ENCODE measurements at regions not wholly inside any gene's neighbourhood (a gene's known extent, or its start where the extent isn't known, plus 50 kb on each side); places are given as distances from the start of the nearest gene placed in this dataset.

GRCh38 chr9:90300611-90301276 lies 341.9 kb downstream of the DIRAS2 start:
- Mint-ChIP-seq H3K27ac (no peak overlapping the region), H3K36me3 (ENCODE audit: low read depth) (no peaks in the 10 kb centered on the region), H3K9me3 (no peaks in the 10 kb centered on the region), H3K4me3 (no peak overlapping the region), H3K27me3 (peaks cover 35% of the 10 kb centered on the region), H3K4me1 (ENCODE audit: low read depth) (no peaks in the 10 kb centered on the region)
- intact Hi-C loops (cut with micrococcal nuclease) = no loop called here

- no peaks in the 10 kb centered on the region for H3K4me1 Mint-ChIP-seq (ENCODE audit: low read depth)
- no peak overlapping the region for H3K27ac Mint-ChIP-seq
- no peak overlapping the region for H3K4me3 Mint-ChIP-seq
- peaks cover 33% of the 10 kb centered on the region for H3K27me3 Mint-ChIP-seq
- no peaks in the 10 kb centered on the region for H3K9me3 Mint-ChIP-seq
- no peaks in the 10 kb centered on the region for H3K36me3 Mint-ChIP-seq (ENCODE audit: low read depth)
- intact Hi-C loops (cut with micrococcal nuclease) = no loop called here
Measured at GRCh38 chr9:90301277-90301653, 341.4 kb downstream of the DIRAS2 start.

- Mint-ChIP-seq H3K4me3 (no peak overlapping the region), H3K36me3 (ENCODE audit: low read depth) (no peaks in the 10 kb centered on the region), H3K27me3 (peaks cover 27% of the 10 kb centered on the region), H3K4me1 (ENCODE audit: low read depth) (no peaks in the 10 kb centered on the region), H3K9me3 (no peaks in the 10 kb centered on the region), H3K27ac (no peak overlapping the region)
- intact Hi-C loops (cut with micrococcal nuclease) = no loop called here
Measured at GRCh38 chr9:90303655-90304054, 339.0 kb downstream of the DIRAS2 start.

- Mint-ChIP-seq H3K4me3 (no peak overlapping the region), H3K27ac (no peak overlapping the region), H3K36me3 (ENCODE audit: low read depth) (no peaks in the 10 kb centered on the region), H3K27me3 (peaks cover 21% of the 10 kb centered on the region), H3K9me3 (no peaks in the 10 kb centered on the region), H3K4me1 (ENCODE audit: low read depth) (no peaks in the 10 kb centered on the region)
- intact Hi-C loops (cut with micrococcal nuclease) = no loop called here
Measured at GRCh38 chr9:90306158-90306557, 336.5 kb downstream of the DIRAS2 start.

- Mint-ChIP-seq H3K27ac (no peak overlapping the region), H3K36me3 (ENCODE audit: low read depth) (no peaks in the 10 kb centered on the region), H3K27me3 (peaks cover 18% of the 10 kb centered on the region), H3K4me3 (no peak overlapping the region), H3K4me1 (ENCODE audit: low read depth) (peaks cover 5% of the 10 kb centered on the region), H3K9me3 (no peaks in the 10 kb centered on the region)
- intact Hi-C loops (cut with micrococcal nuclease) = no loop called here
Measured at GRCh38 chr9:90307167-90307833, 335.3 kb downstream of the DIRAS2 start.

- H3K4me3 Mint-ChIP-seq = no peak overlapping the region
- H3K27me3 Mint-ChIP-seq = peaks cover 17% of the 10 kb centered on the region
- intact Hi-C loops (cut with micrococcal nuclease) = no loop called here
- H3K9me3 Mint-ChIP-seq = no peaks in the 10 kb centered on the region
- H3K27ac Mint-ChIP-seq = no peak overlapping the region
- peaks cover 5% of the 10 kb centered on the region for H3K4me1 Mint-ChIP-seq (ENCODE audit: low read depth)
- no peaks in the 10 kb centered on the region for H3K36me3 Mint-ChIP-seq (ENCODE audit: low read depth)
Measured at GRCh38 chr9:90307891-90308290, 334.7 kb downstream of the DIRAS2 start.

GRCh38 chr9:90308691-90309090 lies 333.9 kb downstream of the DIRAS2 start:
- H3K4me1 Mint-ChIP-seq (ENCODE audit: low read depth) = peaks cover 5% of the 10 kb centered on the region
- no peaks in the 10 kb centered on the region for H3K36me3 Mint-ChIP-seq (ENCODE audit: low read depth)
- intact Hi-C loops (cut with micrococcal nuclease) = no loop called here

GRCh38 chr9:90309809-90310520 lies 332.7 kb downstream of the DIRAS2 start:
- H3K27ac Mint-ChIP-seq = no peak overlapping the region
- intact Hi-C loops (cut with micrococcal nuclease) = no loop called here
- H3K4me3 Mint-ChIP-seq = no peak overlapping the region

More at GRCh38 chr9:90308691-90309090, 333.9 kb downstream of the DIRAS2 start:
- H3K4me3 Mint-ChIP-seq = no peak overlapping the region
- no peaks in the 10 kb centered on the region for H3K9me3 Mint-ChIP-seq
- H3K27ac Mint-ChIP-seq = no peak overlapping the region
- H3K27me3 Mint-ChIP-seq = peaks cover 10% of the 10 kb centered on the region

GRCh38 chr9:90310521-90310876 lies 332.1 kb downstream of the DIRAS2 start:
- peaks cover 5% of the 10 kb centered on the region for H3K4me1 Mint-ChIP-seq (ENCODE audit: low read depth)
- intact Hi-C loops (cut with micrococcal nuclease) = no loop called here
- H3K36me3 Mint-ChIP-seq (ENCODE audit: low read depth) = no peaks in the 10 kb centered on the region

More at GRCh38 chr9:90309809-90310520, 332.7 kb downstream of the DIRAS2 start:
- Mint-ChIP-seq H3K4me1 (ENCODE audit: low read depth) (peaks cover 5% of the 10 kb centered on the region), H3K36me3 (ENCODE audit: low read depth) (no peaks in the 10 kb centered on the region), H3K27me3 (peaks cover 6% of the 10 kb centered on the region), H3K9me3 (no peaks in the 10 kb centered on the region)

GRCh38 chr9:90311811-90312210 lies 330.8 kb downstream of the DIRAS2 start:
- no peaks in the 10 kb centered on the region for H3K9me3 Mint-ChIP-seq
- H3K36me3 Mint-ChIP-seq (ENCODE audit: low read depth) = no peaks in the 10 kb centered on the region
- H3K4me3 Mint-ChIP-seq = no peak overlapping the region
- intact Hi-C loops (cut with micrococcal nuclease) = no loop called here
- peaks cover 5% of the 10 kb centered on the region for H3K4me1 Mint-ChIP-seq (ENCODE audit: low read depth)
- H3K27me3 Mint-ChIP-seq = peaks cover 9% of the 10 kb centered on the region
- no peak overlapping the region for H3K27ac Mint-ChIP-seq

More at GRCh38 chr9:90310521-90310876, 332.1 kb downstream of the DIRAS2 start:
- Mint-ChIP-seq H3K27me3 (peaks cover 7% of the 10 kb centered on the region), H3K4me3 (no peak overlapping the region), H3K27ac (no peak overlapping the region), H3K9me3 (no peaks in the 10 kb centered on the region)

- Mint-ChIP-seq H3K27me3 (peaks cover 7% of the 10 kb centered on the region), H3K9me3 (no peaks in the 10 kb centered on the region), H3K4me1 (ENCODE audit: low read depth) (no peaks in the 10 kb centered on the region), H3K4me3 (no peak overlapping the region), H3K27ac (no peak overlapping the region), H3K36me3 (ENCODE audit: low read depth) (no peaks in the 10 kb centered on the region)
- intact Hi-C loops (cut with micrococcal nuclease) = no loop called here
Measured at GRCh38 chr9:90322296-90322695, 320.3 kb downstream of the DIRAS2 start.

GRCh38 chr9:90325913-90326653 lies 316.5 kb downstream of the DIRAS2 start:
- peaks cover under 1% of the 10 kb centered on the region for H3K27me3 Mint-ChIP-seq

GRCh38 chr9:90330231-90330630 lies 312.4 kb downstream of the DIRAS2 start:
- Mint-ChIP-seq H3K4me1 (ENCODE audit: low read depth) (peaks cover 11% of the 10 kb centered on the region), H3K27me3 (peaks cover 12% of the 10 kb centered on the region), H3K27ac (no peak overlapping the region), H3K4me3 (no peak overlapping the region), H3K36me3 (ENCODE audit: low read depth) (no peaks in the 10 kb centered on the region), H3K9me3 (no peaks in the 10 kb centered on the region)
- intact Hi-C loops (cut with micrococcal nuclease) = no loop called here

More at GRCh38 chr9:90325913-90326653, 316.5 kb downstream of the DIRAS2 start:
- Mint-ChIP-seq H3K4me1 (ENCODE audit: low read depth) (no peaks in the 10 kb centered on the region), H3K27ac (no peak overlapping the region), H3K36me3 (ENCODE audit: low read depth) (no peaks in the 10 kb centered on the region), H3K4me3 (no peak overlapping the region), H3K9me3 (no peaks in the 10 kb centered on the region)
- intact Hi-C loops (cut with micrococcal nuclease) = no loop called here

All from dendritic cell treated with granulocyte-macrophage colony-stimulating factor and Interleukin-4, amounts not matched to agents 40 ng/mL and 50 ng/mL, for 4 days (primary cell).